GM18909 (cell line): ENCODE measurements at regions not wholly inside any gene's neighbourhood (a gene's known extent, or its start where the extent isn't known, plus 50 kb on each side); places are given as distances from the start of the nearest gene placed in this dataset.
"Not testable (repeated sequence)": the region's sequence is repeated elsewhere in the genome, so short reads cannot be mapped to it uniquely, and the experiment has no call there.

Experiments used
- ATAC-seq: cut with Tn5 transposase; IDR thresholded peaks from one replicate; pipeline ENCODE4 v1.9.1; 2021; ENCODE audit warnings: mild to moderate bottlenecking; ENCODE audit not compliant: unreplicated experiment, poor library complexity

DNA sequence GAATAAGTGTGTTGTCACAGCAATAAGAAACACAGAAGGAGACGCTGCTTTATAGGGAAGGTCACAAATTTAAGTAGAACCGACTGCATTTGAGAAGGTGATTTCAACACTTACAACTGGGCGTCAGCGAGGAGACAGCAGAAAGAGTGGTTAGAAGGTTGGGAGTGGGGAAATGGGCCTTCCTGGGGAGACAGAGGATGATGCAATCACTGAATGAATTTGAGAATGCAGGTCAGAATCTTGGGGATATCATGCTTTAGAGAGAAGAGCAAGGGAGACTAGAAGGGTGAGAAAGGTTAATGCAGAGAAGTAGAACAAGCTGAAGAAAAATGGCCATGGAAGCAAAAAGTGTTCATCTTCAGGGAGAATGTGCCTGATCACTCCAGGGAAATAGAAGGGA is 616.1 kb upstream of the FAM98A start:
- ATAC-seq, result no peak

DNA sequence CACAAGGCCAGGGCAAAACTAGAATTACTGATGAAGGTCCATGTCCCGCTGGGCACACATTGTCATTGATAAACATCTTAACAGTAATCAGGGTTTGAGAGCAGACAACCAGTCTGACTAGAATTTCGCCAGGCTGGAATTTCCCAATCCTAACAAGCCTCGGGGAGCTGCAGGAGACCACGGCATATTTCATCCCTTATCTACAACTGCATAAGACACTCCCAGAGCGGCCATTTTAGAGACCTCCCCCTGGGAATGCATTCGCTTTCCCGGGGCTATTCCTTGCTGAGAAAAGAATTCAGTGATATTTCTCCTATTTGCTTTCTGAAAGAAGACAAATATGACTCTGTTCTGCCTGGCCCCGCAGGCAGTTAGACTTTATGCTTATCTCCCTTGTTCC is 611.3 kb upstream of the FAM98A start:
- ATAC-seq, result not testable (repeated sequence)

DNA sequence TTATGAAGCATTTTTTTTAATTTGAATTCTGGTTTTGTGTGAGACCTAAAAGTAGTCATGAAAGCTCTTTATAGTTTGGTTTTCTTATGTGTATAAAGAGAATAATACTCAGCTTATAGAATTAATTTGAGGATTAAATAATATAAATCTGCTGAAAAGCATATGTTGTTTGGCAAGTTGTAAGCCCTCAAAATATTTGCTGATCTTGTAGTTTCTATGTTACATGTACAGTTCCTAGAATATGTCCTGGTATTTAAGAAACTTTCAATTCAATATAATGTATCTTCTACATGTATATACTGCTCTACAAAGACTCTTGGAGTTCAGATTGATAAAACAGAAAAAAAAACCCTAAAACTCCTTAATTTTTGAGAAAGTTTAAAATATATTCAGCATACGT is 605.5 kb upstream of the FAM98A start:
- ATAC-seq, result no peak

DNA sequence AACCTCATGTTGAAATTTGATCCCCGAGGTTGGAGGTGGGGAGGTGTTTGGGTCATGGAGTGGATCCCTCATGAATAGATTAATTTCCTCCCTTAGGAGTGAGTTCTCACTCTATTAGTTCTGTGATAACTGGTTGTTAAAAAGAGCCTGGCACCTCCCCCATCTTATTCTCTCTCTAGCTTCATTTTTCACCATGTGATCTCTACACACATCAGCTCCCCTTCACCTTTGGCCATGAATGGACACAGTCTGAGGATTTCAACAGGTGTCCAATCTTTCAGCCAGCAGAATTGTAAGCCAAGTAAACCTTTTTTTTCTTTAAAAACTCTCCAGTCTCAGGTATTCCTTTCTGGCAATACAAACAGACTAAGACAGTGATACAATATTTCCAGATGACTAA is 602.0 kb upstream of the FAM98A start:
- ATAC-seq, result no peak

DNA sequence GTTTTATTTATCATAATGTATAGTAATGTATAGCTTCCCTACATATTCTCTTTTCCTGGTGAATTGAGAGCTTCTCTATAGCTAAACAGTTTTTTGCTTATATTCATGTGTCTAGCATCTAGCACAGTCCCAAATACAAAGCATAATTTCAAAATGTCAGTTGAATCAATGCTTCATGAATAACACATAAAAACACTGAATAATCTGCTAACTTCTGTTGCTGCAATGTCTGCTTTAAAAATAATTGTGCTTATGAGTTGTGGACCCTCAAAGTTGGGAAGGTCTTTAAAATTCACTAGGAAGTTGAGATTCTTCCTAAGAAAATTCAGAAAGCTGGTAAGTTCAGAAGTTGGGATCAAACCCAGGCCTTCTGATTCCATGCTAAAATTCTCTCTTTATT is 600.9 kb upstream of the FAM98A start:
- no peak for ATAC-seq

DNA sequence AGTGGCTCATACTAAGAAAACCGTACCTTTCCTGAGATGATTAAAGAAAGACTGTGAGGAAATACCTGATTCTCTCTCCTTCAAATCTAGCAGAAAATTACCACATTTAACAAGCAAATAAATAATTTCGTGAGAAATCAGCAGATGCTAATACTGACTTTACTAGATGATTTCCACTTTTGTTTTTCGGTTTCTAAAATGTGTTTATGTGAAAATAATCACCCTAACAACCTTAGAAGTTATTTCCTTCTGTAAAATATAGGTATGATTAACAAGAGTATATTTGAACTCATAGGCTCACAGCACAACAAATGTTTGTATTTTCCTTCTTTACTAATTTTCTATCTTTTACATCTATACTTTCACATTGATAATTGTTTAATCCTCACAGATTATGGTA is 594.1 kb upstream of the FAM98A start:
- ATAC-seq, result no peak

DNA sequence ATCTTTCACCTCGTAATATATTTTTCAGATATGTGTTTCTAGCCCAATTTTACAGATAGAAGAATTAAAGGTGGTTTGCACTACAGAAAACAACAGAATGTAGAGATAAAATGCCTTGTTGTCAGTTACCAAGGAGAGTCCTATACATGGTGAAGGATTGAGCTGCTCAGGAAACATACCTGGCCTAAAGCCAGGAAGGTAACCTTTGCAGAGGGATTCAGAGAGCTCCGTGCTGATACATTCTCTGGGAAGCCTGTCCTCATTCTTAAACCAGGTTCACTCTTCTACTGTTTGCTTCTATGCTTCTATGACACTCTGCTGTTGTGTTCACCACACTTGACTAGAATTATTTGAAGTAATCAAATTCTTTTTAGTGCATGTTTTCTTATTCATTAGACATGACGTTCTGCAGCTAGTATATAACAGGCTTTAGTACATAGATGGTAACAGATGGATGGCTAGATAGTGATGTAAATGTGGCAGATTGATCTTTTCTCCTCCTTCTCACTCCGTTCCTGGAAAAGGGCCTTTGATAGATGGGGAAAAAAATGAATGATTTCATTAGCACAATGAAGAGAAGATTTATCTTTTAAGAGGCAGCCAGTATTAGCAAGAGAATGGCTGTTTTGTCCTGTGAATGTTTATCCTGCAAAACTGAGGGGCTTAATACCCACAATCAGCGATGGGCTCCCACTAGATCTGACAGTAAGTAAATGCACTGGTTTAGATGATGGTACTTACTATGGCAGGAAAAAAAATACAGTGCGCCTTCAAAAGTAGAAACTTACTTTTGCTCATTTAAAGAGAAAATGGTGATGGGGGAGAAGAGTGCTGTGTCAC is 589.6 kb upstream of the FAM98A start:
- ATAC-seq, result no peak

DNA sequence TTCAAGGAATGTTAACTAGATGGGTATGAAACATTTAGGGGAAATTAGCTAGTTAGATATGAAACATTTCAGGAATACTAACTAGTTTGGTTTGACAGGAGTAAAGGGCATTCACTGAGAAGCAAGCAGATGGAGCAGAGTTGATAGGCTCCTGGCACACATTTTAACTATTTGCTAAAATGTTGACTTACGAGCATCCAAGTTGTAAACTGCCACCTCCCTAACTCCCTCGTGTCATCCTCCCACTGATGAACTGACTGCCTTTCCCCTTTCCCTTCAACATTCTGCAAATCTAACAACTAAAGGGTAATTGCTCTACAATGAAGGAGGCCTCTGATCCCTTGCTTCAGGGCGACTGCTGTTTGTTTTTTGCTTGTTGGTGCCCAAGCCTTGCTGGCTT is 580.4 kb upstream of the FAM98A start:
- ATAC-seq, result no peak

DNA sequence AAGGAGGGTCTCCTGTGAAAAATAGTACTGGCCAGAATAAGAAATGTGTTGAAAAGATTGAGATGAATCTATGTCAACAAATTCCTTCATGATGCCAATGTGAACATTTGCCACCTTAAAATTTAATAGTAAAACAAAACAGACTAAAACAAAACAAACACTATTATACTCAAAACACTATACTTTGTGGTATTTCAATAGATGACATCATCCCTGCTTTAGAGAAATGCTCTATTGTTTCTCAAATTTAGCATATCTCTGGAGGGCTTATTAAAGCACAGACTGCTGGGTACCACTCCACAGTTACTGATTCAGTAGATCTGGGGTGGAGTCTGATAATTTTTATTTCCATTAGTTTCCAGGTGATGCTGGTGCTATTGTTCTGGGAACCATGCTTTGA is 579.4 kb upstream of the FAM98A start:
- no peak for ATAC-seq

DNA sequence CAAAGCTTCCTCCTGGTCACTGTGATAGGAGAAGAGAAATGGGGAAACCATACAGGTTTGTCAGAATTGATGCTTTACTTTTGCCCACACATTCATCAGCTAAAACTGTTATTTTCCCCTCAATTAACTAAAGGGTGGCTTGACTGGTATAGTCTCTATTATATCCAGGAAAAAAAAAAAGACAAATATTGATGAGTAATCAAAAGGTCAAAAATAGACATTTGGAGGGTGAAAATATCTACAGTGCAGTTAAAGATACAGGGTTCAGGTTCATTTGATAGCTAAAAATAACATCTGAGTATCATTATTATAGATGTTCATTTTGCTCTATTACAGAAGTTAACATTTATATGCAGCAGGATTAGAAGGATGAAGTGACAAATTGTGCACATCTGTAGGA is 577.6 kb upstream of the FAM98A start:
- no peak for ATAC-seq

DNA sequence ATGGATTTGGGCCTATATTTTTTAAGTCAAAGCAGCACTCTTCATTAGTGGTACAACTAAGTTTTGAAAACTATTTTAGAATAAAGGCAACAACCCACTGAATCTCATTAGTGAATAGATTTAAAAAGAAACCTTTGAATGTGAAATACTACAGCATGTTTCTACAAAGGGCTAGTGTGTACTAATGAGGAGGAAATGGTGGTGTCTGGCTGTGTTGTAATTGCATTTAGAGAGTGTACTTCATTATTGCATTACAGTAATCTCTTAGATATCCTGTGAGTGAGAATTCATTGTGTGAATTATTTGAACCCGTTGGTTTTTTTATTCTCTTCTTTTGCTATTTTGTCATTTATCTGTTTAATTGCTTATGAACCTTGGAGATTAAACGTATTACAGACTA is 575.4 kb upstream of the FAM98A start:
- ATAC-seq, result no peak

DNA sequence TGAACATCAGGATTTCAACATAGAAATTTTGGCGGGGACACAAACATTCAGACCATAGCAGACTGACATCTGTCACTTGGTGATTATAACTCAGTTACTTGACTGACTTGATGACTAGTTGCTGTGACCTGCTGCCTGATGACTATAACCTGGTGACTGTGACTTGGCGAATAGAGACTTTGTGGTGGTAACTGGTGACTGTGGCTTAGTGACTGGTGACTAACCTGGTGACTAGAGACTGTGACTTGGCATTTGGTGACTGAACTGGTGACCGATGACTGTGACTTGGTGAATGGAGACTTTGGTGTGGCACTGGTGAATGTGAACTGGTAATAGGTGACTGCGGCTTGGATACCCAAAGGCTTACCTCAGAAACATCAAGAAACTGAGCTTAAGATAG is 563.1 kb upstream of the FAM98A start:
- no peak for ATAC-seq

DNA sequence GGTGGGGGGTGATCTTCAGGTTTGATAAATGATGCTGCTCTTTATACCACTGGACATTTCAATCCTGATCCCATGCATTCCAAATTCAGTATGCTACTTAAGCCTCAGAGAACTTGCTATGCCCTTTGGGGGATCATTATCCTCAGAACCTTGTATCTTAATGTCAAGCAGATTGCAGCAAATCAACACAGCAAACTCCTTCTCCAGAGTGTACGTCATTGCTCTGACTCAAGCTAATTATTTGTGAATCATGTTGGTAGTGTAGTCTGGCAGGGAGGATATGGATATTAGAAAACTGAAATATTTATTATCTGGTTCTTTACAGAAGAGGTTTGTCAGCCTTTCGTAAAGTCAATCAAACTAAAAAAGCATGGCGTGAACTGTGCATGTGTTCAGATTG is 562.5 kb upstream of the FAM98A start:
- no peak for ATAC-seq

DNA sequence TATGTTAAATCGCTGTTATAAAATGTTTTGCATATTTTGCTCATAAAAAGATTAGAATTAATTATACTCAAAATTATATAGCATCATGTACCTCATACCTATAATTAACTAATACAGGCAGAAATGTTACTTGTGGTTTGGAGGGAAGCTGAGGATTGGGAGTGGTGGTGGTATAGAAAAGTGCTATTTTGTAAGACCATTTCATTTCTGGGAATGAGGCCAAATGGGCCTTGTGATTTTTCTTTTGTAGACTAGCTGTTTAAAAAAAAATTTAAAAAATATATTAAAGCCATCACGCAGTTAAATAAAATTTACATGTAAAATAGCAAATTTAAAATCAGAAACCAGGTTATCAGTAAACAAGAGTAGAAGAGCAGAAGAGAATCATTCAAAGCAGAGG is 560.8 kb upstream of the FAM98A start:
- no peak for ATAC-seq

DNA sequence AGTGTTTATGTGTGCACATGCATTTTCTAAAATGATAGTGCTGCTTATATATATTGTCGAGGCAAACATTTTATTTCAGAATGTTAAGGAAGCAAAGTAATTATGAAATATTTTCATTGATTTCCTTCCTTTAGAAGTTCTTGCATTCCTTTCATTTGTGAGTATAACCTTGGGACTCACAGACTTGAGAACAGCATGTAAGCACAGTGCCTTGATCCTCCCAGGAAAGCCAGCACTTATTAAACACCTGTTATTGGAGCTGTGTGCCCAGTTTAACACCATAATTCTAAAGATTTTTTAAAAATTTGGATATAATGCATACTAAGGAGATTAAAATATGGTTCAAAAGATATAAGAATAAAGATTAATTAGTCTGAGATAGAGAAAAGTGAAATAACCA is 554.4 kb upstream of the FAM98A start:
- no peak for ATAC-seq

DNA sequence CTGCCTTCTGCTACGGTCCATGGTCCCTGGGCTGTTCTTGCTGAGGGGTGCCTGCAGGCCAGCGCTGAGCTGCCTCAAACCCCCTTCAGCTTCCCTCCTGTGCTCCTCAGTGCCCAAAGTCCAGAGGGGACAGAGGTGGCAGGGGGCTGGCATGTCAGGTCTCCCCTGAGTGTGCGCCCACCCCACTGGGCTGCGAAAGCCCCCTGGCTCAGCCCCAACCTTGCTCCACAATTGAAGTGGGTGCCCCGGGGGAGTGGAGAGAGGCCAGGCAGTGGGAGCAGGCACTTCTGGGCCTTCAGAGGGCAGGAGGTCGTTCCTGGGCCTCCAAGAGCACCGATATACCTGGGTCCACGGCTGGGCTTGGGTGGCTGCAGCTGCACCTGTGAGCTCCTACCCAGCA is 548.7 kb upstream of the FAM98A start:
- no peak for ATAC-seq

DNA sequence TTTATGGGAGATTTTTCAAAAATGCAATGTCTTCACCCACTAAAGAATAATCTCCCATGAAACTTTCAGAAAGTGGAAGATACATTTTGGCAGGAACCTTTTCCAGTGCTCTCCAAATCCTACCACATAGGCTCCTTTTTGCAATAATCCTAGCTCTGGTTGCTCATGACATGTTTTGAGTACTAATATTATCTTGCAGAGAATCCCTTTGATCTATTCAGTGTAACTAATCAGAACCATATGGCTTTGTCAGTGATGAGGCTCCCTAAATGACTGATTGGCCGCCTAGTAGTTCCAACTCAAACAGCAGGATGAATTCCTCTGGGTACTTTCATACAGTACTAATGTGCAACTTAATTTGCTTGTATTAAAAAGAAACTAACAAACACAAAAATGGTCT is 544.0 kb upstream of the FAM98A start:
- ATAC-seq, result no peak

DNA sequence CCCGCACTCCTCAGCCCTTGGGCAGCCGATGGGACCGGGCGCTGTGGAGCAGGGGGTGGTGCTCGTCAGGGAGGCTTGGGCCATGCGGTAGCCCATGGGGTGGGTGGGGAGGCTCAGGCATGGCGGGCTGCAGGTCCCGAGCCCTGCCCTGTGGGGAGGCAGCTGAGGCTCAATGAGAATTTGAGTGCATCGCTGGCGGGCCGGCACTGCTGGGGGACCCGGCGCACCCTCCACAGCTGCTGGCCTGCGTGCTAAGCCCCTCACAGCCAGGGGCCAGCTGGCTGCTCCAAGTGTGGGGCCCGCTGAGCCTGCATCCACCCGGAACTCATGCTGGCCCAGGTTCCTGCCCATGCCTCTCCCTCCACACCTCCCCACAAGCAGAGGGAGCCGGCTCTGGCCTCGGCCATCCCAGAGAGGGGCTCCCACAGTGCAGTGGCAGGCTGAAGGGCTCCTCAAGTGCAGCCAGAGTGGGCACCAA is 543.5 kb upstream of the FAM98A start:
- not testable (repeated sequence) for ATAC-seq

DNA sequence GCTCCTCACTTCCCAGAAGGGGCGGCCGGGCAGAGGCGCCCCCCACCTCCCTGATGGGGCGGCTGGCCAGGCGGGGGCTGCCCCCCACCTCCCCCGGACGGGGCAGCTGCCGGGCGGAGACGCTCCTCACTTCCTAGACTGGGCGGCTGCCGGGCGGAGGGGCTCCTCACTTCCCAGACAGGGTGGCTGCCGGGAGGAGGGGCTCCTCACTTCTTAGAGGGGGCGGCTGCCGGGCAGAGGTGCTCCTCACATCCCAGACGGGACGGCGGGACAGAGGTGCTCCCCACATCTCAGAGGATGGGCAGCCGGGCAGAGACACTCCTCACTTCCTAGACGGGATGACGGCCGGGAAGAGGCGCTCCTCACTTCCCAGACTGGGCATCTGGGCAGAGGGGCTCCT is 534.0 kb upstream of the FAM98A start:
- not testable (repeated sequence) for ATAC-seq

DNA sequence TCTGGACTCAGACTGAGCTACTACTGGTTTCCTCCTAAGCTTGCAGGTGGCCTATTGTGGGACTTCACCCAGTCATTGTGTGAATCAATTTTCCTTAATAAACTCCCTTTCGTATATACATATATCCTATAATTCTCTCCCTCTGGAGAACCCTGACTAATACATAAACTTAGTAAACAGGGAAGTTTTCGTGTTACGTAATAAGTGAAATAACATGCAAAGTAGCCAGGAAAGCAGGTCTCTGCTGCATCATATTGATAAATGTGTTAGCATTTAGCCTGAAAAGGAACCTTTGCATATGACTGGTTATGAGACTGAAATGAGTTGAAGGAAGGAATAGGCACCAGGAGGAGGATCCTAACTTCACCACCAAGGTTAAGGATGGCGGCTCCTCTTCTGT is 527.2 kb upstream of the FAM98A start:
- ATAC-seq, result no peak

DNA sequence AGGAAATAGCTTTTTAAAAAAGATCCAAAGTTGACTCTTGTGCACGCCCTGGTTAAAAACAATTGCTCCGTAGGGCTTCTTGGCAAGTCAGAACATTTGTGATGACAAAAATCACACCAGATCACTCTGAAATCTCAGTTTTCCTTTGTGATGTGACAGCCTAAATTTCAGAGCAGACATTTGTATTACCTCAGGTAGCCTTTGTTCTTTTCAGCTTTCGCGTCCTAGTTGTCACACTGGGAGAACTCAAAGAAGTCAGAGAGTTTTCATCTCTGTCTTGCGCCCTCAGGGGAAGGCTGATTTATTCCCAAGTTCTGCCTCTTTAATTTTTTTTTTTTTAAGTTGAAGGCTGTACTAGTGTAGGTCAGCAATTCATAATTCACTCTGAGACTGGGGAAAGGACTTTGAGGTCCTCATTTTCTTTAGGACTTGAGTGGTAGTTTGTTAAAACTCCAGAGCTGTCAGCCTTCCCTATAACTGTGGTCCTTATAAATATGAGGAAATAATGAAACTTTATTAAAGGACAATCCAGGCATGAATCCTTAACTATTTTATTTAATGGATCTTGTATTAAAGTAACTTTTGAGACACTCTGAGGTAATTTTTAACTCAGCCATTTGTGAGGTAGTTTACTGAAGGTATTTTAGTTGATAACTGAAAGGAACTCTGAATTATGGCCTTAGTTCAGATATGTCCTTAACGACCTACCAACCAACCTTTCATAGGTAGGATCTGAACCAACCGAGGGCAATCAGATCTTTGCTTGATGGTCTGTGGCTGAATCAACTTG is 525.1 kb upstream of the FAM98A start:
- ATAC-seq, result no peak

DNA sequence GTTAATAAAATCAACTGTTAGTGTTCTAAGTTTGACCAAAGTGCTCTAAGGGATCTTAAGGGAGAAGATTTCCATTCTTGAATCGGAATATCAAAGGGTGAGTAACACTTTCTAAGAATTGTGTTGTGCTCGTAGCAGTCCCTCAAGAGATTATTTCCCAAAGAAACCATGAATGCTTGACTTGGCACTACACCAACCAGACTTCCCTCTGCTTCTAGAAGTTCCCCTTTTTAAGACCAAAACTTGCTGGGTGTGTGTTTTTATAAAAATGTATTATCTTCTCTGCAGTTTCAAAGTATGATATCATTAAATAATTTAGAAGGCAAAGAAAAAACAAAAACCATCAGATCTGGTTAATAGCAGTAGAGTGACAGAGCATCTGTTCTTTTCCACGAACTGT is 522.0 kb upstream of the FAM98A start:
- ATAC-seq, result no peak
